VCaP (cell line): ENCODE measurements at regions not wholly inside any gene's neighbourhood (a gene's known extent, or its start where the extent isn't known, plus 50 kb on each side); places are given as distances from the start of the nearest gene placed in this dataset.
"Not testable (repeated sequence)": the region's sequence is repeated elsewhere in the genome, so short reads cannot be mapped to it uniquely, and the experiment has no call there.

Source experiments
- H3K27ac ChIP-seq: fragments of 450-650 bp; 2 replicates; pipeline ENCODE4 v1.5.1; 2017
- TF ChIP-seq, protein P1 (sequence below): fragments of 450-650 bp; conservative IDR thresholded peaks from 2 replicates; pipeline ENCODE4 v1.5.1; 2017; ENCODE audit warnings: mild to moderate bottlenecking, moderate library complexity

DNA sequence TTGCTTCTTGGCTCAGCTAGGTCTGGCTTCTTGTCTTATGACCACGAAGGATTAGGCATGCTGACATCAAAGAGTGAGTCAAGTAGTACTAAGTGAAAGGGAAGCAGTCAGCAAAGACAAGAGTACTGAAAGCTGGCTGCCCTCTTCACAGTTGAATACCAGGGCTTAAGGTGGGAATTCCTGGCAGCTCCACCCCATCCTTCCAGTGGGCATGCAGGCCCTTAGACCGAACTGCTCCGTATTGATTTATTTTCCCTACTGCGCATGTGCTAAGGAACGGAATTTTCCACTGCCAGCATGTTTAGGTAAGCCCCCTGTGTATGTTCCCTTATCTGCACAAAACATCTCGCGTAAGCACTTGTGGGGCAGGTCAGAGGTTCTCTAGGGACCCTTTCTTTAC is 2320.1 kb downstream of the ARAP2 start:
- TF ChIP-seq, protein P1, sequence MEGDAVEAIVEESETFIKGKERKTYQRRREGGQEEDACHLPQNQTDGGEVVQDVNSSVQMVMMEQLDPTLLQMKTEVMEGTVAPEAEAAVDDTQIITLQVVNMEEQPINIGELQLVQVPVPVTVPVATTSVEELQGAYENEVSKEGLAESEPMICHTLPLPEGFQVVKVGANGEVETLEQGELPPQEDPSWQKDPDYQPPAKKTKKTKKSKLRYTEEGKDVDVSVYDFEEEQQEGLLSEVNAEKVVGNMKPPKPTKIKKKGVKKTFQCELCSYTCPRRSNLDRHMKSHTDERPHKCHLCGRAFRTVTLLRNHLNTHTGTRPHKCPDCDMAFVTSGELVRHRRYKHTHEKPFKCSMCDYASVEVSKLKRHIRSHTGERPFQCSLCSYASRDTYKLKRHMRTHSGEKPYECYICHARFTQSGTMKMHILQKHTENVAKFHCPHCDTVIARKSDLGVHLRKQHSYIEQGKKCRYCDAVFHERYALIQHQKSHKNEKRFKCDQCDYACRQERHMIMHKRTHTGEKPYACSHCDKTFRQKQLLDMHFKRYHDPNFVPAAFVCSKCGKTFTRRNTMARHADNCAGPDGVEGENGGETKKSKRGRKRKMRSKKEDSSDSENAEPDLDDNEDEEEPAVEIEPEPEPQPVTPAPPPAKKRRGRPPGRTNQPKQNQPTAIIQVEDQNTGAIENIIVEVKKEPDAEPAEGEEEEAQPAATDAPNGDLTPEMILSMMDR: no peak
- no peak overlapping the region for H3K27ac ChIP-seq

DNA sequence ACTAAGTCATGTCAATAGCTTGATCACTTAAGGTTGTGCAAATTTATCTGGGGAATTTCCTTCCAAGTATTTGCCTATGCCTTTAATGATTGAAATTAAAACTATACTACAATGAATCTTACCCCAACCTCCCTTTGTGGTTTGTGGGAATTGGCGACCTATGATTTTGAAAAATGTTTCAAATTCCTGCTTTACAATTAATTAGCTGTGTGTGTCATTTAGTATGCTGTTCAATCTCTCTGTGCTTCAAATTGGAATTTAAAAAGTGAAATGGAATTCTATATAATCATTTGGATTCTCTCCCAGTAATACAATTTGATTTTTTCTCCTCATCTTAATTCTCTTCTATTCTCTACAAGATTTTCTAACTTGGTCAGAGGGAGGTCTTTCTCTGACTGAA is 2319.5 kb downstream of the ARAP2 start:
- no peak overlapping the region for H3K27ac ChIP-seq
- TF ChIP-seq, protein P1: no peak

DNA sequence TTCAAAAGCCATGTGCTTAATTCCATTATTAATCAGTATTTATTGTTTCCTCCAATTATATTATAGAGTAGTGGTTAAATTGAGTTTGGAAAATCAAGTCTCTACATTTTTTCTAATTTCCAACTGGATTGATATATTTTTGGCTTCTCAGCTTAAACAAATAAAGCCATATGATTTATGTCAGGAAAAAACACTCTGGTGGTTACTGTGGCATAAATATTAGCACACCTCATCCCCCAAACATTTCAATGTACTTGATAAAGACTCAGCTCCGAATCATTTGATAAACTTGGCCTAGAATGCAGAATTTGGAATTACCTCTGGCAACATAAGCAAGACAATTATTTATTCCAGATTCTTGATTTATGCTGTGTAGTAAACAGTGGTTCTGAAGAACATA is 2313.8 kb downstream of the ARAP2 start:
- H3K27ac ChIP-seq: no peak overlapping the region
- TF ChIP-seq, protein P1: no peak

DNA sequence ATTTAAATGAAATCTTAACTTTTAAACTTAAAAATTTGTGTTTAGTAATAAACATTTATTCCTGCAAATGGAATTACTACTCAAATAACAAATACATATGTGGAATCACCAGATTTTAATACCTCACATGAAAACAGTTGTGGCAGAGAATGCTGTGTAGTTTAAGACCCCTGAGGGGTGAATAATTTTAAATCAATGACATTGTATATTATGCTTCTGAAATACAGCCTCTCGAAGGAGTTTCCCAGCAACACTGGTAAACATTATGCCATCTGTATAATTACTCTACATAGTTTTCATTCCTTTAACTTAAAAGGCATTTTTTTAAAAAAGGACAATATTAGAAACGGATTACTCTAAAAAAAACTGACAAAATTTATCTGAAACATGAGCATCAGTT is 2313.3 kb downstream of the ARAP2 start:
- H3K27ac ChIP-seq: no peak overlapping the region
- TF ChIP-seq, protein P1: no peak

DNA sequence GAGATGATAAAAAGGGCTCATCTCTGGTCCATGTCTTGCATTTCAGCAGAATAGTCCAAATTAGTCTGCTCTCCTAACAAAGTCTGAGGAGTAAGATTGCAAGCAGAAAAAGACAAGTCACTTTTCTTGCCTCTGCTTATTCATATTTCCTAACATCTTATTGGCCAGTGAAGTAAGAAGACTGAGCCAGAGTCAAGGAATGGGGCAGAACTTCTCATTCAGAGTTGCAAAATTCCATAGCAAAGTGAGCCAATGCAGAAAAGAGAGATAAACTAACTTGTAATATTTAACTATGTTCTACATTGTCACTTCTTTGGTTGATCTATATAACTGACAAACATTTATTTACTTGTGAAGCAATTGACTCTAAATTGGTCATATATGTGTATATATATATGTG is 2304.0 kb downstream of the ARAP2 start:
- no peak overlapping the region for H3K27ac ChIP-seq
- TF ChIP-seq, protein P1: no peak

DNA sequence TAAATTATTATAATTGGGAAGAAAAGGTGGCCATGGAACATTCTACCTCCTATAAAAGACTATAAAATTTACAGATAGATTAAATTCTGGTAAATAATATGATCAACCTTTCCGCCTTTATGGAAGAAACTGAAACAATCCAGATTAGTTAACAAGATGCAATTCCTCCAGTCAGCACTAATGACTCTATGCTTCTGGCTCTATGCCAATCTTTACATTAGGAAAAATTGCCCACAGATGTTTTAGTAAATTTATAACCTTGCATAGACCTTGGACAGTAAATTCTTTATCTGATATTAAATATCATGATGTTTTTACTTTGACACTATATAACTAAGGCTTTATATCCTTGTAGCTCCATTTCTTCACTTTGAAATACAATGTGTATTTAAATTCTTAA is 2302.5 kb downstream of the ARAP2 start:
- TF ChIP-seq, protein P1: no peak
- H3K27ac ChIP-seq: no peak overlapping the region

DNA sequence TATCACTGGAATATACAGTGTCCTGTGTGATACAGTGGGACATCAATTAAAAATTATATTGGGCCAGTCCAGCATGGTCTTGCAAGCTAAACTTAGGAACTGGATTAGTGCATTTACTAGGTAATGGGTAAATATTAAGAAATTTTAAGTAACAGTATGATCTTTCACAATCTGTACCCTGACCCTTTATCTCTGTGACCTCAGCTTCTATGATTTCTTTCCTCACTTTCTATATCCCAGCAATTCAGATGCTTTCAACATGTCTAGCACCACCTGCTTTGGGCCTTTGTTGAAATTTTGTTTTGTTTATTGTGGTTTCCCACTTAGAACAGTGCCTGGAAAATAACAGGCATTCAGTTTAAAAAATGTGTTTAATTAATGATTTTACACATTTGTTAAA is 2295.4 kb downstream of the ARAP2 start:
- TF ChIP-seq, protein P1: no peak

DNA sequence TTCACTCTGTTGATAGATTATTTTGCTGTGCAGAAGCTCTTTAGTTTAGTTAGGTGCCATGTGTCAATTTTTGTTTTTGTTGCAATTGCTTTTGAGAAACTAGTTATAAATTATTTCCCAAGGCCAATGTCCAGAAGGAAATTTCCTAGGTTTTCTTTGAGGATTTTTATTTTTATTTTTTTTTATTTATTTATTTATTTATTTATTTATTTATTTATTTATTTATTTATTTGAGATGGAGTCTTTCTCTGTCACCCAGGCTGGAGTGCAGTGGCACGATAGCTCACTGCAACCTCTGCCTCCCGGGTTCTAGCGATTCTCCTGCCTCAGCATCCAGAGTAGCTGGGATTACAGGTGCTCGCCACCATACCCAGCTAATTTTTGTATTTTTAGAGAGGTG is 2290.5 kb downstream of the ARAP2 start:
- not testable (repeated sequence) for H3K27ac ChIP-seq

More for the DNA sequence above, 2295.4 kb downstream of the ARAP2 start:
- no peak overlapping the region for H3K27ac ChIP-seq
